Liver (tissue), 3 donors: ENCODE measurements at regions not wholly inside any gene's neighbourhood (a gene's known extent, or its start where the extent isn't known, plus 50 kb on each side); places are given as distances from the start of the nearest gene placed in this dataset.

Source experiments
- JUND ChIP-seq, 2 donors: IDR thresholded peaks; 2 replicates each; pipeline ENCODE4 v1.6.1; 2016; ENCODE audit warnings: antibody characterized with exemption in 2 of 2
- RAD21 ChIP-seq, 2 donors: IDR thresholded peaks; 2 replicates each; pipeline ENCODE4 v1.6.1; 2016; ENCODE audit warnings: antibody characterized with exemption in 2 of 2, mild to moderate bottlenecking in 2 of 2
- TAF1 ChIP-seq: conservative IDR thresholded peaks from 2 replicates; pipeline ENCODE4 v1.6.1; 2016; ENCODE audit warnings: antibody characterized with exemption, mild to moderate bottlenecking
- TF ChIP-seq, protein P1 (sequence below): IDR thresholded peaks from 2 replicates; pipeline ENCODE4 v1.6.1; 2016; ENCODE audit warnings: antibody characterized with exemption, mild to moderate bottlenecking
- TF ChIP-seq, protein P2 (sequence below): fragments of 150-350 bp; IDR thresholded peaks from 2 replicates; pipeline ENCODE4 v1.5.1; 2017; ENCODE audit warnings: improper control_type of control experiment, low read depth, low read length; ENCODE audit not compliant: missing input control
- TF ChIP-seq, protein P3 (sequence below): IDR thresholded peaks from 2 replicates; pipeline ENCODE4 v1.6.1; 2016; ENCODE audit warnings: antibody characterized with exemption
- donor health status: healthy.
- donor health status: healthy.

DNA sequence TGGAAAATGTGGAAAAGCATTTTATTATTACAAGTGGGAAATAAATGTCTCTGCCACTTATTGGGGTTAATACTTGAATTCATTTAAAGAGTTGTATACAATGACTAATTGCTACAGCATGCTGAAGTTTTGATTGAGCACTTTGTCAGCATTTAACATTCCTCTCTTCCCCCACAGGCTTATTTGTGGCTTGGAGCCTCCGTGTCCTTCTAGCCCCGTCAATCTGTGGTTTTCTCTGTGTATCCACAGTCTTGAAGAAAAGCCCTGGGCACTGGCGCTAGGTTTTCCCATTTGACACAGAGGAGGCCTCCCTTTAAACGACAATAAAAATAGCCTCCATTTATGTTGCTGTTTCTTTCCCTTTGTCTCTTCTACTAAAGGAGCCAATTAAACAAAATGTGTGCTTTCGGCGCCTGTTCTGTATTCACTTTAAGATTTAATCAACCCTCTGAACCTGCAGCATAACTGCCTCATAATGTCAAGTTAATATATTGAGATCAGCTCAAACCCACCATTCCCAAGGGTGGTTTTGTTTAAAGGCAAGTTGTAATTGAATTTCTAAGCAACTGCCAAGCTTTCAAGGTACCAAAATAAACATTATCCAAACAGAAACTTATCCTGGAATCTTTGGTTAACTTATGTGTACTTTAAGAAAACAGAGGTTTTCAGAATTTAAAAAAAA, 92.9 kb upstream of the ADRA1D start:
- TF ChIP-seq, protein P1, sequence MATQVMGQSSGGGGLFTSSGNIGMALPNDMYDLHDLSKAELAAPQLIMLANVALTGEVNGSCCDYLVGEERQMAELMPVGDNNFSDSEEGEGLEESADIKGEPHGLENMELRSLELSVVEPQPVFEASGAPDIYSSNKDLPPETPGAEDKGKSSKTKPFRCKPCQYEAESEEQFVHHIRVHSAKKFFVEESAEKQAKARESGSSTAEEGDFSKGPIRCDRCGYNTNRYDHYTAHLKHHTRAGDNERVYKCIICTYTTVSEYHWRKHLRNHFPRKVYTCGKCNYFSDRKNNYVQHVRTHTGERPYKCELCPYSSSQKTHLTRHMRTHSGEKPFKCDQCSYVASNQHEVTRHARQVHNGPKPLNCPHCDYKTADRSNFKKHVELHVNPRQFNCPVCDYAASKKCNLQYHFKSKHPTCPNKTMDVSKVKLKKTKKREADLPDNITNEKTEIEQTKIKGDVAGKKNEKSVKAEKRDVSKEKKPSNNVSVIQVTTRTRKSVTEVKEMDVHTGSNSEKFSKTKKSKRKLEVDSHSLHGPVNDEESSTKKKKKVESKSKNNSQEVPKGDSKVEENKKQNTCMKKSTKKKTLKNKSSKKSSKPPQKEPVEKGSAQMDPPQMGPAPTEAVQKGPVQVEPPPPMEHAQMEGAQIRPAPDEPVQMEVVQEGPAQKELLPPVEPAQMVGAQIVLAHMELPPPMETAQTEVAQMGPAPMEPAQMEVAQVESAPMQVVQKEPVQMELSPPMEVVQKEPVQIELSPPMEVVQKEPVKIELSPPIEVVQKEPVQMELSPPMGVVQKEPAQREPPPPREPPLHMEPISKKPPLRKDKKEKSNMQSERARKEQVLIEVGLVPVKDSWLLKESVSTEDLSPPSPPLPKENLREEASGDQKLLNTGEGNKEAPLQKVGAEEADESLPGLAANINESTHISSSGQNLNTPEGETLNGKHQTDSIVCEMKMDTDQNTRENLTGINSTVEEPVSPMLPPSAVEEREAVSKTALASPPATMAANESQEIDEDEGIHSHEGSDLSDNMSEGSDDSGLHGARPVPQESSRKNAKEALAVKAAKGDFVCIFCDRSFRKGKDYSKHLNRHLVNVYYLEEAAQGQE: no peak
- TF ChIP-seq, protein P2, sequence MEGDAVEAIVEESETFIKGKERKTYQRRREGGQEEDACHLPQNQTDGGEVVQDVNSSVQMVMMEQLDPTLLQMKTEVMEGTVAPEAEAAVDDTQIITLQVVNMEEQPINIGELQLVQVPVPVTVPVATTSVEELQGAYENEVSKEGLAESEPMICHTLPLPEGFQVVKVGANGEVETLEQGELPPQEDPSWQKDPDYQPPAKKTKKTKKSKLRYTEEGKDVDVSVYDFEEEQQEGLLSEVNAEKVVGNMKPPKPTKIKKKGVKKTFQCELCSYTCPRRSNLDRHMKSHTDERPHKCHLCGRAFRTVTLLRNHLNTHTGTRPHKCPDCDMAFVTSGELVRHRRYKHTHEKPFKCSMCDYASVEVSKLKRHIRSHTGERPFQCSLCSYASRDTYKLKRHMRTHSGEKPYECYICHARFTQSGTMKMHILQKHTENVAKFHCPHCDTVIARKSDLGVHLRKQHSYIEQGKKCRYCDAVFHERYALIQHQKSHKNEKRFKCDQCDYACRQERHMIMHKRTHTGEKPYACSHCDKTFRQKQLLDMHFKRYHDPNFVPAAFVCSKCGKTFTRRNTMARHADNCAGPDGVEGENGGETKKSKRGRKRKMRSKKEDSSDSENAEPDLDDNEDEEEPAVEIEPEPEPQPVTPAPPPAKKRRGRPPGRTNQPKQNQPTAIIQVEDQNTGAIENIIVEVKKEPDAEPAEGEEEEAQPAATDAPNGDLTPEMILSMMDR: no peak
- TF ChIP-seq JUND (IDR thresholded peaks at IDR 0.05) (no peak), RAD21 (IDR thresholded peaks at IDR 0.05) (no peak), TAF1 (no peak)
- TF ChIP-seq, protein P3, sequence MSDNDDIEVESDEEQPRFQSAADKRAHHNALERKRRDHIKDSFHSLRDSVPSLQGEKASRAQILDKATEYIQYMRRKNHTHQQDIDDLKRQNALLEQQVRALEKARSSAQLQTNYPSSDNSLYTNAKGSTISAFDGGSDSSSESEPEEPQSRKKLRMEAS: no peak
